T-helper 2 cell (primary cell): ENCODE measurements at regions not wholly inside any gene's neighbourhood (a gene's known extent, or its start where the extent isn't known, plus 50 kb on each side); places are given as distances from the start of the nearest gene placed in this dataset.
"Not testable (repeated sequence)": the region's sequence is repeated elsewhere in the genome, so short reads cannot be mapped to it uniquely, and the experiment has no call there.

ENCODE experiments used
- DNase-seq, 5 experiments: peaks; one replicate each; pipeline versions ENCODE4 v3.0.0 to v3.0.0-alpha.2; 2012 to 2022

DNA sequence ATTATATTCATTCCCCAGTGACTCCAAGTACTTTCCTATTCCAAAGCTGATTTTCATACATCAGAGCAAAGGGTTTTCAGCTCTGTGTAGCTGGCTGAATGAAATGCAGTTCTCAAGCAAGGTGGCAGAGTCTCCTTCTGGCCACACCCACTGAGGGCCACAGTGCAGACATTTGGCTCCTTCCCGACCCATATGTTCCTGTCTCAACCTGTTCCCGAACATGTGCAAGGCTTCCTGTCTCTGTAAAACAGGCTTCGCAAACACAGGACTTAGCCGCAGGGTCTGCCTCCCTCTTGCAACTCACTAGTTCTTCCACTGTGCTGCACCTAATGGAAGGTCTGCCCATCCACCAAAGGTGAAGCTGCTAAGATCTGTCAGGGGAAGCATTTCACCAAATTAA lies 249.2 kb downstream of the MID1IP1 start:
- no peak for DNase-seq

DNA sequence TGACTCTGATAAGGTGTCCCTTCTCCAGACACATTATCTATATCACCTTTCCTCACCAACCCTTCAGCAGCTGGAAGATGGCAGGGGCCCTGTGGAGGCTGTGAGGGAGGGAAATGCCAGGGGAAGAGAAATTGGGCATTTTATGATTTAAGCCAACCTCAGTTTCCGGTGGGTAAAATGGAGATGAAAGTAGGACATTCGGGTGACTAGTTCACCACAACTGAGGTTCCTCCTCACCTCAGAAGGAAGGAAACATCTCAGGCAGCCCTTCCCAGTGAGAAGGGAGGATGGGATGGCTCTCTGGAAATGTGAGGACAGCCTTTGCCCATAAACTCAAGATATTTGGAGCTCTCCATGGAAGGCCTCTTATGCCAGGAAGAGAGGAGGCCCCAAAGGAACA lies 251.5 kb downstream of the MID1IP1 start:
- DNase-seq, result no peak

DNA sequence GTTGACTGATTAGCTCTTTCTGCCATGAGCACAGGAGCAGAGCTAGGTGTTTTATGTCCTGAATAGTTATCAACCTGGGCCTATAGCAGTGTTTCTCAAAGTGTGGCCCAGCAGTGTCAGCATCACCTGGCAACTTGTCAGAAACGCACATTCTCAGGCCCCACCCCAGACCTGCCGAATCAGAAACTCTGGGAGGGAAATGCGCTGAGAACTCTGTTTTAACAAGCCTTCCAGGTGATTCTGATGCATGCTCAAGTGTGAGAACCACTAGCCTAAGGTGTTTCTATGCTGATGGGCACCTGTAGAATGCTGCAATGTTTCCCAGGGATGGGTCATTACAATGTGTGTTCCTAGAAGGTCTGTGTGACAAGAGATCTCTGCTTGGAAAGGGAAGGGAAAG lies 257.5 kb downstream of the MID1IP1 start:
- no peak for DNase-seq

DNA sequence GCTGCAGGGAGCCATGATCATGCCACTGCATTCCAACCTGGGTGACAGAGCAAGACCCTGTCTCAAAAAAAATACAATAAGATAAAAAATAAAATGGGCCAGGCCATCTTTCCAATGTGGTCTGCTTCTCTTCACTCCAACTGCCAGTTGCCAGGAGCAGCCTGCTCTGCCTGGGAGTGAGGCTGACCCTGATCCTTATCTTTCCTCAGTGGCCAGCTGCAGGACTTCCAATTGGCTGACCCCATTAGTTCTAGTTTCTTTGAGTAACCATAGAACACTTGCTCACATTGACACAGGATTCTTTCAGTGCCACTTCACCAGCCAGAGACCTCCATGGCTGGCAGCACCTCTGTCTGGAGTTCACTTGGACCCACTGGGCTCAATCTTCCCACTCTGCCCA lies 258.6 kb downstream of the MID1IP1 start:
- no peak for DNase-seq

DNA sequence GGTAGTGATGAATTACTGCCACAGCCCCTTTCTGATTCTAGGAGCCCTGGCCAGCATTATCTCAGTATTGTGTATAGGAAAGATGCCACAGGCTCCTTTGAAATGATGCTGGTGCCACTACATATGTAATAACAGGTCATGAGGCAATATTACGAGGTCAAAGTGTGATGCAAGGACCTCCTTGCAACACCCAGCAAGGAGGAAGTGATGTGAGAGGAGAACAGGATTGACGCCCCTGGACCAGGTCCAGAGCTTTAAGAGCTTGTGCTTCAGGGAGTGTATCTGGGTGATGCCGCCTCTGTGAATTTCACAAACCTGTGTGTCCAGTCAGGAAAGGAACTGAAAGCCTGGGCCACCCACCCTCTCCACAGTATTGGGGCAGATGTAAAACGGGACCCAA lies 261.8 kb downstream of the MID1IP1 start:
- no peak for DNase-seq

DNA sequence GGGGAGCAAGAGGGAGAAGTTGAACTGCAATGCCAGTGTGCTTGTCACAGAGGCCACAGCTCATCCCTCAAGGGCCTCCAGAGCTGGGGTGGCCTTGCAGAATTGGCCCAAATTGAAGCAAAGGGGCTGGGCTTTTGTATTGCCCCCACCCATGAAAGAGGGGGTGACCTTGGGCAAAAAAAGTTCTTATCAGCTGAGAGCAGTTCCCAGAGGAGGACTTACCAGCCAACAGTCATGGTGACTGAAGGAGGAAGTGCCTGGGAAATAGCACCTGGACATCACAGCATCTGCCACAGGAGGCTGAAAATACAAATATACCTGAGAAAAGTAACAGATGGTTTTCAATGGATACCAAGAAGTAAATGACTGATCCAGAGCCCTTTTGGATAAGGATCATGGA lies 262.4 kb downstream of the MID1IP1 start:
- no peak for DNase-seq

DNA sequence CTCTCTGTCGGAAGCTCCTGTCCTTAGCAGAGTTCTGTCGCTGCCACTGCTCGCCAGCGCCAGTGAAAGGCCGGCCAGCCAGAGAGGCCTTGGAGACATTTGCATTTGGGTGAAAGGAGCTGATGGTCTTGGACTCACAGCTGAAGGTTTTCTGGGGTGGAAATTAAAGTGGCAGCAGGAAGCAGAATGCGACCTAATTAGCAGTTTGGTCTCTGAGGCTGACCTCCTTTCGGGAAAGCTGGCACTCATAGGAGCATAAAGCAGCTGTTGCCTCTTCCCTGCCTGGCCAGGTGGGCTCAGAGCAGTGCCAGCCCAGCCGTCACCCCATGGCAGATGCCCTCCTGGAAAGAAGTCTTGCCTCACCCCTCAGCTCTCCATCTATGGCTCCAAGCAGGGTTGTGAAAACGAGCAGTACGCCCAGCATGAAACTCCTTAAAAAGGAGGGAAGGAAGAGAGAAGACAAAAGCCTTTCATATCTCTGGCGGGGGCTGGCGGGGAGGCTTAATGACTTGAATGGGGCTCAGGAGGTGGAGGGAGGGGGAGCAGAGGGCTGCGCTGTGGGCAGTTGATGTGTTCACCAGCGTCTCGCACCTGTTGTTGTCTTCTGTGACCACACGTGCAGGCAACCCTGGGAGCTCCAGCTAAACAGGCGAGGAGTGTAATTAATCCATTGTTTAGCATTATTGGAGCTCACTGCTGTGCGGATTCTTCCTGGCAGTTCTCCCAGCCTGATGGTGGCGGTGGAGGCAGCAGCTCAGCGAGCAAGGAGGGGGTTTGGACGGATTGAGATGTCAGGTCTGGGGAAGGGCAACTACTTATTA lies 264.0 kb downstream of the MID1IP1 start:
- no peak for DNase-seq

DNA sequence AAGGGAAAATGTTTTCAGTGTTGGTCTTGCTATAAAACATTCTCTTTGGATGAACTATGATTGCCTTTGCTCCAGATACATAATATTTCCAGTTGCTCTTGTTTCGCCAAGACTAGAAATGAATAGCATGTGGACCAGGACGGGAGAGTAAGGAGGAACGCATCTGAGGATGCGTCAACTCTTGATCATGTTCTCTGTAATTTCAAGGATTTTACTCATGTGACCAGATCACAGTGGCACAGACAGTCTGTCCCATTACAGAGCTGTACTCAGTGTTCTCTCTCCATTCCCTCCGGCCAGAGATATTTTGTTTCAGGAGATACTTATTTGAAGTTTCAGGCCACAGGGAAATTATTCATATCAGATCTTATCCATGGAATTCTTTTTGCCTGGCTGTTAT lies 266.6 kb downstream of the MID1IP1 start:
- DNase-seq, result no peak

DNA sequence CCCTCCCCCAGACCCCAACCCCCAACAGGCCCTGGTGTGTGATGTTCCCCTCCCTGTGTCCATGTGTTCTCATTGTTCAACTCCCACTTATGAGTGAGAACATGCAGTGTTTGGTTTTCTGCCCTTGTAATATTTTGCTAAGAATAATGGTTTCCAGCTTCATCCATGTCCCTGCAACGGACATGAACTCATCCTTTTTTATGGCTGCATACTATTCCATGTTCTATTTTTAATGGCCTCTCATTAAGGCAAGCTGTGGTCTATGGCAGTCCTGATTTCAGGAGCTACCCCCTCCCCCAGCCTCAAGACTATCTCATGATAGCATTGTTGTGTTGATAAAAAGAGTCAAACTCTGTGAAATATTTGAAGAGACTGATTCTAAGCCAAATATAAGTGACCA lies 267.4 kb downstream of the MID1IP1 start:
- DNase-seq, result not testable (repeated sequence)

DNA sequence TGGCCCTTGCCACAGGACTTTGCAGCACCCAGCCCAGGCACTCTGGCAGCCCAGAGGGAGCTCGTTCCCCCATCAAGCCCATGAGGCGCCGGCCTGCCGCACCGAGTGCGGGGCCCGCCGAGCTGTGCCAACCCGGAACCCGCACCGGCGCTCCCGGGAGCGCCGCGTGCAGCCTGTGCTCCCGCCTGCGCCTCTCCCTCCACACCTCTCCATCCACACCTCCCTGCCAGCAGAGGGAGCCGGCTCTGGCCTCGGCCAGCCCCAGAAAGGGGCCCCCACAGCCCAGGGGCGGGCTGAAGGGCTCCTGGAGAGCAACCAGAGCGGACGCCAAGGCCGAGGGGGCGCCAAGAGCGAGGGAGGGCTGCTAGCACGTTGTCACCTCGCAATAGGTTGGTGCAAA lies 268.8 kb downstream of the MID1IP1 start:
- DNase-seq, result no peak

DNA sequence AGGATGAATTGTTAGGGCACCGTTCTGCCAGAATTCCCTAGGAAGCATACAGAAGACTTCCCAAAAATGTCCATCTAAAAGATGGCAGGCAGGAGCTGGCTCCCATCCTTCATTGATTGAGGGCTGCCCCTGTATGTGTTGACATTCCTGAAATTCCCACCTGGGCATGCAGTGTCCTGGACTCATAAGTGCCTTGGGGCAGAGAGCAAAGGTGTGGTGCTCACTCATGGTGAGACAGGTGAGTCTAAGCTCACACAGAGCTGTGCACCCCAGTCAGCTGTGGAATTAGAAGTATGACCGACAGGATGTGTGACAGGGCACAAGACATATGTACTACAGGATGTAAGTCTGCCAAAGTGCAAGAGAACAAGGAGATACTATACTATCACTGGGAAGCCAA lies 271.9 kb downstream of the MID1IP1 start:
- DNase-seq, result no peak

DNA sequence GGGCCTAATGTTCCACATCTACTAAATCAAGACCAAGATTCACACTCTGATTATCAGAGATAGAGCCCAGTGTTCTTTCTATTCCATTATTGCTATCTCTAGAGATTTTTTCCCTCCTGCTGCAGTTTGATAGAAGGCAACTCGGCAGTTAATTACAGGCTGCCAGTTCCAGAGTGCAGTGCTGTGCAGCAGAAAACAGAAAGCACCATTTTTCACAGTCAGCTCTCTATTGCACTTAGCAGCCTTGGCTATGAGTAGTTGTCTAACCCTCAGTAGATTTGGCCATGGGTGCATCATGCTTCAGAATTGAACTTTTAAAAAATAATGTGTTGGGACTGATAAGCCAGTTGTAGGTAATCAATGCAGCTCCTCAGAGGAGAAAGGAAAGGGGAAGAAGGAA lies 295.3 kb downstream of the MID1IP1 start:
- DNase-seq, result no peak

DNA sequence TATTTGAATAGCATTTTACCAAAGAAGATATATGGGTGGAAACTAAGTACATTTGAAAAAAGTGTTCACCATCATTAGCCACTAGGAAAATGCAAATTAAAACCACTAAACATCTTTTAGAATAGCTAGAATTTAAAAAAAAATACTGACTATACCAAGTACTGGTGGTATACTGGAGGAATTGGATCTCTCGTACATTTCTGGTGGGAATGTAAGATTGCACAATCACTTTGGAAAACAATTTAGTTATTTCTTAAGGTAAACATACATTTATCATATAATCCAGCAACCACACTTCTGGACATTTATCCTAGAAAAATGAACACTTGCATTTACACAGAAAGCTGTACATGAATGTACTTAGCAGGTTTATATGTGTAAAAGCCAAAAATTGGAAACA lies 303.5 kb downstream of the MID1IP1 start:
- no peak for DNase-seq

DNA sequence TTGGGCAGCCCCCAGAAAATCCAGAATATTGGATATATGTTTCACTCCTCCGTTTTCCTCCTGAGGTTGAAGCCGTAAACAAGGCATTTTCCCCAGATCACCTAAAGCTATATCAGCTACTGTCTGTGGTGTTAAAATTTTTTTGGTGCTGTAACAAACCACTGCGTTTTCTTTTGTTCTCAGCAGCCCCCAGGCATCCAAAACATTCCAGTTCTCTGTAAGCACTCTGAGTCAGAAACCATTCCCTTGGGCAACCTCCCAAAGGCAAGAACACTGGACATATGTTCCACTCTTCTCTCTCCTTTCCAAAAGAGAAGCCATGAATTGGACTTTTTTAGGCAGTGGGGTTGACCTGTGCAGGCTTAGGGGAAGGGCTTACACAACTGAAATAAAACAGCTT lies 310.9 kb downstream of the MID1IP1 start:
- DNase-seq, result no peak

DNA sequence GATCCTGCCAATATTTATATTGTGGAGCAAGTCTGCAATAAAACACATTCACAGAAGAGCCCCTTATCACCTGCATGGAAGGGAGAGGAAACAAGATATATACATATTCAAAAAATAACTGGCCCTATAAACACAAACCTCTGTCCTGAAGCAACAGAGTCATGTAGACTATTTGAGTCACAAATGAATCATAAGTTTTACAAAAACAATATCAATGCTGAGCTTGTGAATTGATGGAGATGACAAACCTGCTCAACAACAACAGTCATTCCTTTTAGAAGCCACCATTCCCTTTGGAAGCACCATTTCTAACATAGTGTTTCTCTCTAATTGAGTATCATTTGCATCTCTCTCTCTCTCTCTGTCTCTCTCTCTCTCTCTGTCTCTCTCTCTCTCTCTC lies 313.9 kb downstream of the MID1IP1 start:
- DNase-seq, result no peak

DNA sequence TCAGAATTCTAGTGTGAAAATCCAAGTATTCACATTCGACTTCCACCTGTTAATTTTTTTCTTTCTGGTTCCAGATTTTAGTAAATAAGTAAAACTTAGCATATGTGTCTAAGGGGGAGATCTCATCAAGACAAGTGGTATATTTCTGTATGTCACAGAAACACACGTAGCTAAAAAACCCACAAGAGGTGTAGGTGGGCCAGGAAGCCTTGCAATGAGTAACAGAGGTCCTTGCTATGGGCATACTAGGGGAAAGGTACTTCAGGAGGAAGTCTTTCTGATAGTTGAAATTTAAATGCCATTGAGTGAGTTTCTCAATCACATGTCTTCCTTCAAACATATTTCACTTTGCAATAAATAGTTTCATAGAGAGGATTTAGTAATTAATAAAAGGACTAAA lies 315.8 kb downstream of the MID1IP1 start:
- DNase-seq, result no peak

DNA sequence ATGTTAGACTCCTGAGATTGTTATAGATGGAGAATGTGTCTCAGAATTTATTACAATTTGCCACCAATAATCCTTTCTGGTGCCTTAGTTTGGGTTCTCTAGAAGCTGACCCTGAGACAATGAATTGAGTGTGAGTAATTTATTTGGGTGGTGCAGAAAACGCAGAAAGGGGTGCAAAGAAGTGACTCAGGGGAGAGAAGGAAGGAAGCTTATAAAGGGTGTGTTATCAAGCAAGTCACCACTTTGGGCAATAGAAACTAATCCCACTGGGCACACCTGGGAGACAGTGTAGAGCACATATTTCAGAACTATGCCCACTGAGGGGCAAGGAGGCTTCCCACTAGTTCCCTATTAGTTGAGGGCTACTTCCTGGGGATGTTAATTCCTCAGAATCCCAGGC lies 320.6 kb downstream of the MID1IP1 start:
- DNase-seq, result no peak

DNA sequence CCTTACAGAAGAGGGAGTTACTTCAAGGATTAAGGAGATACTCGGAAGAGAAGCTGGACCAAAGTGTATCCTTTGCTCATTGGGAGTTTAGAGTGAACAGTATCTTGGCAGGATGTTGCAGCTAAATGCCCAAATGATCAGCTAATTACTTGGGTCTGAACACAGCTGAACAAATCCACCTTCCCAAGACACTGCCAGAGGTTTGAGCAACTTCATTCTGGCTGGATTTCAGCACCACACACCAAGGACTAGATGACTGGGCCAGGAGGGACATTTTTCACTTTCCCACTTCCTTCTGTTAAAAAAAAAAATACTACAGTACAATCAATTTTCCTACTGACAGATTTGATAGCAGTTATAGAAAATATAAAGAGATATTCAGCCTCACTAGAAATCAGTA lies 324.6 kb downstream of the MID1IP1 start:
- no peak for DNase-seq

DNA sequence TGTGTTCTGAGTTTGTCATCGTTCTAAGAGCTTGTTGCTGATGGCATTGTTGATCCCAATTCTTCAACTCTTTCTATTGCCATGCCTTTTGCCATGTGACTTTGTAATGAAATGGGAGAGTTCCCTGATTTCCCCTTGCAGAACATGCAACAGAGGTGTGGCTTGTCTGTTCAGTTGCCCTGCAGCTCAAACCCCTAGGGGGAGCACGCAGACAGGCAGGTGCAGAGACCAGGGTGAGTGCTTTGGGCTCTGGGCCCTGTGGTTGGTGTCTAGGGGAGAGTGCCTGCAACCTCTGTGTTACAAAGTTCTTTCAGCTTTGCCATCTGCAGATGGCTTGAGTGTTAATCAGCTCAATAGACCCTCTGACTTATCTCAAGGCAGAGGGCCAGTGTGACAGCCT lies 332.7 kb downstream of the MID1IP1 start:
- DNase-seq, result peak in 1 of 5 experiments; percentile 52

DNA sequence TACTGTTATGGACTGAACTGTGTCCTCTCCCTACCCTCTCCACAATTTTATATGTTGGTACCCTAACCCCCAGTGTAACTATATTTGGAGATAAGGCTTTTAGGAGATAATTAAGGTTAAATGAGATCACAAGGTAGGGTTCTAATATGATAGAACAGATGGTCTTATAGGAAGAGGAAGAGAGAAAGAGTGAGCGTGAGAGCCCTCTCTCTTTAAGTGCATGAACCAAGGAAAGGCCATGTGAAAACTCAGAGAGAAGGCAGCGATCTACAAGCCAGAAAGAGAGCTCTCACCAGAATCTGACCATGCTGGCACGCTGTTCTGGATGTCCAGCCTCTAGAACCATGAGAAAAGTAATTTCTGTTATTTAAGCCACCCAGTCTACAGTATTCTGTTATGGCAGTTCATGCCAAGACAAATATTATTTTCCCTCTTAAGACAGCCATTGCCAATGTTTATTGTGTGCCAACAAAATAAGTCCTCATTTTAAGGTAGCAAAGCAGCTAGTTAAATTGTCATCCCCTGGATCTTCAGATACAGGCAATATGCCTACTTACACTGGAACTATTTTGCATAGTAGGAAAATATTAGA lies 336.2 kb downstream of the MID1IP1 start:
- DNase-seq, result no peak

DNA sequence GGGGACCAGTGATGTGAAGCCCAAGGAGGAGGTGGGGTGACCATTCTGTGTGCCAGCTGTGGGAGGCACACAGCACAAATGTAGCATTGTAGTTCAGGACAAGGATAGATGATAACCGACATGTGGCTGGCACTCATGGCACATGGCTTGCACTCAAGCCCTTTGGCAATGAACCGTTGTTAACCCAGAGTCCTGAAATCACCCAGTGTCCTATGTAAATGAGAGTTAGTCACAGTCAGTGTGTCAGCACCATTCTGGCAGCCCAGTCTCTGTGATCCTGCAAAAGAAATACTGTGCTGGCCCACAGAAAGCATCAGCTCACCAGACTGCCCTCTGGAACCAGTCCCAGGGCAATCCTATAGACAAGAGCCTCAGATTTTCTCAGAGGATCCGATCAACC lies 339.3 kb downstream of the MID1IP1 start:
- no peak for DNase-seq

DNA sequence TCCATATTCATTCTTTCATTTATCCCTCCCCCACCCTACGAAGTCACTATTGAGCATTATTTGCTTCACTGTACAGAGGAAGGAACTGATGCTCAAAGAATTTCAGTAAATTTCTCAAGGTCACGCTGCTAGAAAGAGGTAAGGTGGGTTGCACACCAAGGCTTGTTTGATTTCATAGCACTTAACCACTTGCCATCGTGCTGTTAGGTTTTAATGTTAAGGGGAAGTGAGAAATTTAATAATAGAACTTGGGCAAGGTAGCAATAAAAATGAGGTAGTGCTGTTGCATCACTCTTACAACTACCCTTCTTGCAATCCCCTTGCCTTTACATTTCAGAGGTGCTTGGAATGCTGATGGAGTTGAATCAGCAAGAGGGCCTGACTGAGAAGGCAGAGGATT lies 343.1 kb downstream of the MID1IP1 start:
- DNase-seq, result no peak

DNA sequence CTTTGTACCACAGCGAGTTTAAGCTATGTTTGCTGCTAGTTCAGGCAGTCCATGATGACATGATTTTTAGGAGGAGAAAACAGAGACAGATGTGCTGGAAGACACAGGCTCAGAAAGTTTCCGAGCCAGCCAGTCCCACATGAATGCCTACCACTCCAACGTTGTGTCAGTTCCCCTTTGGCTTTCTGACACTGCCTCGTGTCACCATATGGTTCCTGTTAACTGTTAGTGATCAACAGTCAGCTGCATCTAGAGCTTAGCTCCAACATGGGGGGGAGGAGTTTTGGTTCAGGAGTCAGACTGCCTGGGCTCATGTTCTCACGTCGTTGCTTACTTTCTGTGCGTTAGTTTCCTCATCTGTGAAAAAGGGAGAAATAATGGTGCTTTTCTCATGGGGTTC lies 343.7 kb downstream of the MID1IP1 start:
- DNase-seq, result no peak

DNA sequence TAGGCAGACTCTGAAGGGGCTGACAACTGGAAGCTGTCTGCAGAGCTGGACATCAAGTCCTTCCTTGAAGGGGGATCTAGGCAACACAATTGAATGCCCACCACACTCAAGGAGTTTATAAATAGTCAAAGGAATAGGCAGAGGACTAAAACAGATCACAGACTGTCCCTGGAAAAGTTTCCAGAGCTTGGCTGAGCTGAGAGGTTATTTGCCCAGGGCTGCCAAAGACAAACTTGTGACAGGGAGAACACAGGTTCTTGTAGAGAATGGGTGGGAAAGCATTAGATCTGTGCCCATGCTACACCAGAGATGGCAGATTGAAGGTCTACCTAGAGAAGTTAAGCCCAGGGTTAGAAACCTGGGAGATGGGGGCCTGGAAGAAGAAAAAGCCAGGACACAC lies 344.6 kb downstream of the MID1IP1 start:
- DNase-seq, result no peak

DNA sequence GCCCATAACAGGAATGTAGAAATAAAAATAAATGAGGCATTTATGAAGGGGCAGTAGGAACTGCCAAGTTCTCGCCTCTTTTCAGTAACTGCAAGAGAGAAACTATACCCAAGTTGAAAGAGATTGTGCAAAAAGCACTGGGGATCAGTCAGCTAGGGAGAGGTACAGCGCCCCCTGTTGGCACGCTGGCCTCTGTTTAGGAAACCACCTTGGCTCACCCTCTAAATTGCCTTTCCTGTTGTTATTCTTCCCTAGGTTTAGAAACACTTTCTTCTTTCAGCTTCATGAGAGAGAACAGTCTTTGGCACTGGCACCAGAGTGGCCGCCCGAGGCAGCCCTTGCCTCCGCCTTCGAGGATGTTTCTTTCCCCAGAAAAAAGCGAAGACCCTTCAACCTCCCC lies 348.5 kb downstream of the MID1IP1 start:
- DNase-seq, result peak in 4 of 5 experiments; percentile 17 to 52 (median 34)
